Omental fat pad (tissue), 3 donors: ENCODE measurements at regions not wholly inside any gene's neighbourhood (a gene's known extent, or its start where the extent isn't known, plus 50 kb on each side); places are given as distances from the start of the nearest gene placed in this dataset.

Experiments
- ATAC-seq: fragments of 150-250 bp; one replicate; pipeline ENCODE4 v1.9.1; 2016; ENCODE audit warnings: mild to moderate bottlenecking, moderate library complexity; ENCODE audit not compliant: low FRiP score
- DNase-seq: peaks from one replicate; pipeline ENCODE4 v3.0.0-alpha.2; 2019; ENCODE audit warnings: low spot score
- TF ChIP-seq, protein P1 (sequence below), 3 donors: fragments of 450-650 bp; IDR thresholded peaks; one replicate each; pipeline ENCODE4 v1.5.1; 2016 to 2017; ENCODE audit warnings: antibody characterized with exemption in 3 of 3, mild to moderate bottlenecking in 3 of 3, moderate library complexity in 2 of 3

- DNase-seq (no peak), ATAC-seq (no peak)
- TF ChIP-seq, protein P1, sequence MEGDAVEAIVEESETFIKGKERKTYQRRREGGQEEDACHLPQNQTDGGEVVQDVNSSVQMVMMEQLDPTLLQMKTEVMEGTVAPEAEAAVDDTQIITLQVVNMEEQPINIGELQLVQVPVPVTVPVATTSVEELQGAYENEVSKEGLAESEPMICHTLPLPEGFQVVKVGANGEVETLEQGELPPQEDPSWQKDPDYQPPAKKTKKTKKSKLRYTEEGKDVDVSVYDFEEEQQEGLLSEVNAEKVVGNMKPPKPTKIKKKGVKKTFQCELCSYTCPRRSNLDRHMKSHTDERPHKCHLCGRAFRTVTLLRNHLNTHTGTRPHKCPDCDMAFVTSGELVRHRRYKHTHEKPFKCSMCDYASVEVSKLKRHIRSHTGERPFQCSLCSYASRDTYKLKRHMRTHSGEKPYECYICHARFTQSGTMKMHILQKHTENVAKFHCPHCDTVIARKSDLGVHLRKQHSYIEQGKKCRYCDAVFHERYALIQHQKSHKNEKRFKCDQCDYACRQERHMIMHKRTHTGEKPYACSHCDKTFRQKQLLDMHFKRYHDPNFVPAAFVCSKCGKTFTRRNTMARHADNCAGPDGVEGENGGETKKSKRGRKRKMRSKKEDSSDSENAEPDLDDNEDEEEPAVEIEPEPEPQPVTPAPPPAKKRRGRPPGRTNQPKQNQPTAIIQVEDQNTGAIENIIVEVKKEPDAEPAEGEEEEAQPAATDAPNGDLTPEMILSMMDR (IDR thresholded peaks at IDR 0.05) = no peak
Measured at GRCh38 chr4:147328756-147329446, 152.0 kb upstream of the EDNRA start.

- TF ChIP-seq, protein P1 (IDR thresholded peaks at IDR 0.05) = no peak
- ATAC-seq (no peak), DNase-seq (no peak)
Measured at GRCh38 chr4:147332091-147332490, 148.8 kb upstream of the EDNRA start.

GRCh38 chr4:147334478-147334877 is 146.4 kb upstream of the EDNRA start:
- TF ChIP-seq, protein P1 (IDR thresholded peaks at IDR 0.05) = no peak
- ATAC-seq = no peak

GRCh38 chr4:147335183-147335582 is 145.7 kb upstream of the EDNRA start:
- TF ChIP-seq, protein P1 (IDR thresholded peaks at IDR 0.05) = no peak
- no peak for ATAC-seq
- DNase-seq = no peak

More at GRCh38 chr4:147334478-147334877, 146.4 kb upstream of the EDNRA start:
- DNase-seq = no peak

- ATAC-seq (no peak), DNase-seq (no peak)
- TF ChIP-seq, protein P1 (IDR thresholded peaks at IDR 0.05) = no peak
Measured at GRCh38 chr4:147336252-147336651, 144.6 kb upstream of the EDNRA start.

DNA sequence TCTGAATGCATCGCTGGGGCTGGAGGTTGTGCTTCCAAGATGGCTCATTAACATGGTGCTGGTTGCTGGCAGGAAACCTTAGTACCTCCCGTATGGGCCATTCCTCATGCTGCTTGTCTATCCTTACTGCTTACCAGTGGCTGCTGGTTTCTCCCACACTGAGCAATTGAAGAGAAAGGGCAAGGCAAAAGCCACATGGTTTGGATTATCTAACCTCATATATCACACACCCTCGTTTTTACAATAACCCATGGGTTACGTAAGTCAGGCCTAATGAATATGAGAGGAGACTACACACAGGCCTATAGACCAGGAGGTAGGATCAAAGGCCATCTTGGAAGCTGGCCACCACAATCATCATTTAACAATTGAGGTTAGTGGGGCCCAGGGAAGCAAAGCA is 141.8 kb upstream of the EDNRA start:
- TF ChIP-seq, protein P1 (IDR thresholded peaks at IDR 0.05) = no peak
- DNase-seq (no peak), ATAC-seq (no peak)

DNA sequence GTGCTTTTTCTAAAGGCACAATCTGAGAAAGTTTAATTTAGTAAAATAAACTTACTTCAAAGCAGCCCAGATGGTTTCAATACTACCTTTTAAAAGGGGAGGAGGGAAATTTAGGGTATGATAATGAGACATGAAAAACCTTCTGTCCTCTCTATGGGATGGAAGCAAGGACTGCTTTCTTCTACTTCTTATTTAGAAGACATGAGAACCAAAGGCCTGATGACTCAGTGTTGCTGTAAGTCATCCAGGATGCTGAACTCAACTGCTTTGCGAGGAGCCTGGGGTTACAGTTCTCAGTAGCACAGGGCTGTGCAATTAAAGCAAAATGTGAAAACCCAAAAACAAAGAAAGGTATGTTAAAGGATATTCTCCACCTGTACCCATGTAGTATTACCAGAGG is 140.8 kb upstream of the EDNRA start:
- TF ChIP-seq, protein P1 (IDR thresholded peaks at IDR 0.05) = no peak
- DNase-seq = no peak
- ATAC-seq = no peak
